T-cell (primary cell): ENCODE measurements at regions not wholly inside any gene's neighbourhood (a gene's known extent, or its start where the extent isn't known, plus 50 kb on each side); places are given as distances from the start of the nearest gene placed in this dataset.

ENCODE experiments used
- ATAC-seq, 4 experiments: fragments of 200-7000 bp in 3 of 4; fragments of 150-1000 bp in 1 of 4; cut with Tn5 transposase; replicated peaks in 1 of 4; 1 replicate in 3 of 4; 2 replicates in 1 of 4; pipeline ENCODE4 v1.10.0; 2021; ENCODE audit warnings: moderate library complexity in 3 of 4, mild to moderate bottlenecking in 2 of 4, moderate number of reproducible peaks in 1 of 4
- CTCF ChIA-PET, 2 donors: fragments of 300-600 bp; sonication (Branson Sonifier 250); formaldehyde crosslinking; loops; one replicate each; lab custom pipeline; 2022; ENCODE audit warnings: antibody characterized with exemption in 2 of 2; lab: Charles Lee
- POLR2A ChIA-PET, 2 donors: fragments of 300-600 bp; sonication (Branson Sonifier 250); formaldehyde crosslinking; loops; one replicate each; lab custom pipeline; 2022; ENCODE audit warnings: antibody characterized with exemption in 2 of 2; lab: Charles Lee
- DNase-seq, 35 experiments: peaks; one replicate each; pipeline versions ENCODE4 v3.0.0 to v3.0.0-alpha.2; 2013 to 2023
- H3K27ac ChIP-seq: one replicate; pipeline ENCODE4 v1.5.1; 2013; ENCODE audit warnings: low read length
- H3K27me3 ChIP-seq, 2 experiments: replicated peaks in 1 of 2; 1 replicate in 1 of 2; 2 replicates in 1 of 2; pipeline versions ENCODE4 v1.6.1 to v1.7.0; 2013; ENCODE audit warnings: low read length in 1 of 2, mixed read lengths in 1 of 2; ENCODE audit not compliant: control insufficient read depth in 2 of 2, insufficient read depth in 2 of 2; ENCODE audit errors: extremely low read depth in 1 of 2
- H3K36me3 ChIP-seq, 2 donors: 1 replicate in 1 of 2; 2 replicates in 1 of 2; pipeline versions ENCODE4 v1.6.1 to v1.7.0; 2013; ENCODE audit warnings: low read length in 1 of 2; ENCODE audit not compliant: control insufficient read depth in 2 of 2, insufficient read depth in 1 of 2; ENCODE audit errors: extremely low read depth in 1 of 2
- H3K4me1 ChIP-seq, 2 experiments: 1 replicate in 1 of 2; 2 replicates in 1 of 2; pipeline versions ENCODE4 v1.6.1 to v1.7.0; 2013; ENCODE audit warnings: low read length in 2 of 2, mixed read lengths in 1 of 2; ENCODE audit not compliant: insufficient read depth in 2 of 2, control insufficient read depth in 1 of 2; ENCODE audit errors: extremely low read depth in 1 of 2
- H3K4me3 ChIP-seq, 2 donors: 1 replicate in 1 of 2; 2 replicates in 1 of 2; pipeline versions ENCODE4 v1.5.1 to v1.7.0; 2013; ENCODE audit warnings: mild to moderate bottlenecking in 2 of 2, low read length in 1 of 2, moderate library complexity in 1 of 2; ENCODE audit not compliant: control insufficient read depth in 1 of 2; ENCODE audit errors: extremely low read depth in 1 of 2
- H3K9me3 ChIP-seq: 2 replicates; pipeline ENCODE4 v1.7.0; 2013
- H3K27ac Mint-ChIP-seq, 2 donors: one replicate each; pipeline ENCODE4 v1.8.0; 2020 to 2021; ENCODE audit warnings: mild to moderate bottlenecking in 2 of 2, mixed read lengths in 2 of 2
- H3K27me3 Mint-ChIP-seq, 2 donors: one replicate each; pipeline ENCODE4 v1.8.0; 2021 to 2022; ENCODE audit warnings: mixed read lengths in 2 of 2
- H3K36me3 Mint-ChIP-seq: one replicate; pipeline ENCODE4 v1.8.0; 2021; ENCODE audit warnings: mixed read lengths
- H3K4me1 Mint-ChIP-seq, 3 donors: one replicate each; pipeline ENCODE4 v1.8.0; 2020 to 2022; ENCODE audit warnings: mixed read lengths in 3 of 3, mild to moderate bottlenecking in 1 of 3
- H3K4me3 Mint-ChIP-seq, 3 donors: one replicate each; pipeline ENCODE4 v1.8.0; 2020 to 2022; ENCODE audit warnings: mild to moderate bottlenecking in 3 of 3, mixed read lengths in 3 of 3, moderate library complexity in 3 of 3
- H3K9me3 Mint-ChIP-seq, 3 donors: one replicate each; pipeline ENCODE4 v1.8.0; 2020 to 2022; ENCODE audit warnings: mixed read lengths in 3 of 3
- WGBS: methylation state at CpG from one replicate; pipeline ENCODE4 v1.1.5; 2013; ENCODE audit warnings: missing lambda C conversion rate; ENCODE audit not compliant: insufficient coverage; 5-methylcytosine and 5-hydroxymethylcytosine counted together

DNA sequence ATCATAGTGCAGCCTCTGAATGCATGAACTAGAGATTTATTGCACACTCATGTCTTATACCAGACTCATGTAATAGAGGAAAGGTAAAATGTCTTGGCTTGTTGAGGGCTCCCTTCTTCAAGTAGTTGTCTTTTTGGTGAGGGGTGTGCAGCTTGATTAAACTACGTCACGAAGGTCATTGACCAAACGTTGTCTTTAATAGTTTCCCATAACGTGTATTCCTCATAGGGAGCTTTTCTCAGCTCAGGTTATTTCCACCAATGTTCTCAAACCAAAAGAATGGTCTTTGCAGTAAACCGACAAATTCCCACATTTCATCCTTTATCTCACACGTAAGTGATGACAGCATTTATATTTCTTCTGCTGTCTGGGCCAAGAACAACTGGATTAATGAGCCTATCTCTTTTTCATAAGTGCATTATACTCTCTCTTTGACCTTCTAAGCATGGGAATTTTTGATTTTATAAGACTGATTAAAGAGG lies 547.7 kb upstream of the ZEB2 start:
- Mint-ChIP-seq H3K27me3 (no peaks in the 10 kb centered on the region), H3K36me3 (no peaks in the 10 kb centered on the region), H3K9me3 (peaks cover 0 to 6% (median 0%) of the 10 kb centered on the region in 3 donors), H3K4me3 (no peak overlapping the region), H3K27ac (no peak overlapping the region), H3K4me1 (no peaks in the 10 kb centered on the region)
- no peaks in the 10 kb centered on the region for H3K9me3 ChIP-seq
- H3K27me3 ChIP-seq, result no peaks in the 10 kb centered on the region
- no peak overlapping the region for H3K27ac ChIP-seq
- DNase-seq (no peak), ATAC-seq (no peak)
- H3K4me1 ChIP-seq, result no peaks in the 10 kb centered on the region
- no peaks in the 10 kb centered on the region for H3K36me3 ChIP-seq
- WGBS, result 60% methylated on average over 1 of the region's 6 CpGs
- no peak overlapping the region for H3K4me3 ChIP-seq
- ChIA-PET CTCF (interaction anchor here in 1 of 2 donors (1.1 kb wide), 1 partner anchor 12 kb away, joined by 3 read pairs; no protein-coding TSS in a partner anchor), POLR2A (no interaction called here)

DNA sequence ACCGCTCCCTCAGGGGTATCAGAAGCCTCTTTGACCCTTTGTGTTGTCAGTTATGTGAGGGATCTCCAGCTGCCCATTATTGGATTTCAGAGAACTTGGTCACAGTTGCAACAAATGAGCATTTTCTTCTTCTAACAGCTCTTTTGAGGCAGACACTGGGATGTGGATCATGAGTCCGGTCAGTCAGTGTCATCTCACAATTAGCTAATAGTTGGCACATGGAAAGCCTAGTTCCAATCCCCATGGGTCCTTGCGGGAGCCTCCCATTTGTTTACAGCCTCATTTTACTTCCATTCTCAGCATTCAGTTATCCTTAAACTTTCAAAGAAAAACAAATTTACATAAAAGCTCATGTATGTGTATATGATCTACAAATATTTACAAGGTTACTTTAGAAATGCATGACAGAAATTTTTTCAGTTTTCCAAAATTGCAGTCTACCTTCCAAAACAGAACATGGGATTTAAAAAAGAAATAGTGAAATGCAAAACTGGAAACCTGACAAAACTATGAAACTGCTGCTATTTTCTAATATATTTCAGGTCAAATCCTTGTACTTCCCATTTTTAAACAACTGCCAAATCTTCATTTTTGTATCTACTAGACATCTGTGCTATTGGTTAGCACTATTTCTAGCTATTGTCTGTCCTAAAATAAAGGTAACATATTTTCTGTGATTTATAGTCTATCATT lies 547.1 kb upstream of the ZEB2 start:
- WGBS, result 100% methylated on average over 1 of the region's 3 CpGs
- H3K9me3 ChIP-seq, result no peaks in the 10 kb centered on the region
- CTCF ChIA-PET, result interaction anchor here in 1 of 2 donors (1.1 kb wide), 1 partner anchor 12 kb away, joined by 3 read pairs; no protein-coding TSS in a partner anchor
- POLR2A ChIA-PET, result no interaction called here
- no peaks in the 10 kb centered on the region for H3K4me1 ChIP-seq
- H3K36me3 Mint-ChIP-seq, result no peaks in the 10 kb centered on the region
- H3K4me3 ChIP-seq, result no peak overlapping the region
- ATAC-seq (no peak), DNase-seq (no peak)
- no peaks in the 10 kb centered on the region for H3K4me1 Mint-ChIP-seq
- H3K9me3 Mint-ChIP-seq, result peaks cover 0 to 6% (median 0%) of the 10 kb centered on the region in 3 donors
- no peaks in the 10 kb centered on the region for H3K27me3 Mint-ChIP-seq
- no peaks in the 10 kb centered on the region for H3K27me3 ChIP-seq
- H3K4me3 Mint-ChIP-seq, result no peak overlapping the region
- H3K36me3 ChIP-seq, result no peaks in the 10 kb centered on the region
- H3K27ac Mint-ChIP-seq, result no peak overlapping the region
- no peak overlapping the region for H3K27ac ChIP-seq

GRCh38 chr2:145066151-145066661 lies 546.3 kb upstream of the ZEB2 start:
- WGBS, result 68% methylated on average over 2 of the region's 4 CpGs
- POLR2A ChIA-PET, result no interaction called here

GRCh38 chr2:145065342-145065741 lies 545.4 kb upstream of the ZEB2 start:
- Histone ChIP-seq H3K4me3 (no peak overlapping the region), H3K36me3 (no peaks in the 10 kb centered on the region), H3K27ac (no peak overlapping the region), H3K9me3 (no peaks in the 10 kb centered on the region), H3K27me3 (no peaks in the 10 kb centered on the region), H3K4me1 (no peaks in the 10 kb centered on the region)
- DNase-seq (no peak), ATAC-seq (no peak)
- WGBS, result no CpG with 5 or more reads among the region's 1 CpG
- H3K9me3 Mint-ChIP-seq, result peaks cover 0 to 6% (median 0%) of the 10 kb centered on the region in 3 donors
- no peak overlapping the region for H3K4me3 Mint-ChIP-seq
- ChIA-PET CTCF (interaction anchor here in 1 of 2 donors (0.5 kb wide), 1 partner anchor 17 kb away, joined by 3 read pairs; no protein-coding TSS in a partner anchor), POLR2A (no interaction called here)
- H3K27ac Mint-ChIP-seq, result no peak overlapping the region
- H3K36me3 Mint-ChIP-seq, result no peaks in the 10 kb centered on the region
- H3K27me3 Mint-ChIP-seq, result no peaks in the 10 kb centered on the region
- no peaks in the 10 kb centered on the region for H3K4me1 Mint-ChIP-seq

More at GRCh38 chr2:145066151-145066661, 546.3 kb upstream of the ZEB2 start:
- Histone ChIP-seq H3K27ac (no peak overlapping the region), H3K4me3 (no peak overlapping the region), H3K4me1 (no peaks in the 10 kb centered on the region), H3K27me3 (no peaks in the 10 kb centered on the region), H3K36me3 (no peaks in the 10 kb centered on the region), H3K9me3 (no peaks in the 10 kb centered on the region)
- H3K36me3 Mint-ChIP-seq, result no peaks in the 10 kb centered on the region
- CTCF ChIA-PET, result interaction anchor here in 1 of 2 donors (1.1 kb wide), 1 partner anchor 11 kb away, joined by 3 read pairs; no protein-coding TSS in a partner anchor
- ATAC-seq, result no peak
- no peak for DNase-seq
- H3K27ac Mint-ChIP-seq, result no peak overlapping the region
- H3K4me1 Mint-ChIP-seq, result no peaks in the 10 kb centered on the region
- peaks cover 0 to 6% (median 0%) of the 10 kb centered on the region in 3 donors for H3K9me3 Mint-ChIP-seq
- no peaks in the 10 kb centered on the region for H3K27me3 Mint-ChIP-seq
- H3K4me3 Mint-ChIP-seq, result no peak overlapping the region

DNA sequence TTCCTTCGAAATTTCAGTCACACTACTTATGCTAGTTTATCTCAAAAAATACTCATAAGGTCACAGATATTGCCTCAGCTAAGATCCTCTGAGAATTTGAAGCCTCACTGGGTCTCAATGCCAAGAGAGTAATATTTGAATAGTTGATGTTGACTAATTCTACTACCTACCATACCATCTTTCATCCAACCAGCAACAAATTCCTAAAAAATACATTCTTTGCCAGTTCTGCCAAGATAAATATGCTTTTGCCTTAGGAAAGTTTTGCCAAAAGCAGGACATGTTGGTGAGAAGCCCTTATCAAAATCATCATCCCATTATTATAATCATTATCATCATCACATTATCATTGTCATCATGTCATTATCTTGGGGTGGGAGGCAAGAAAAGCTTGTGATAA lies 544.6 kb upstream of the ZEB2 start:
- Mint-ChIP-seq H3K27ac (no peak overlapping the region), H3K4me3 (no peak overlapping the region), H3K36me3 (no peaks in the 10 kb centered on the region), H3K4me1 (no peaks in the 10 kb centered on the region), H3K9me3 (peaks cover 0 to 5% (median 0%) of the 10 kb centered on the region in 3 donors), H3K27me3 (no peaks in the 10 kb centered on the region)
- DNase-seq (no peak), ATAC-seq (no peak)
- Histone ChIP-seq H3K27ac (no peak overlapping the region), H3K27me3 (no peaks in the 10 kb centered on the region), H3K4me3 (no peak overlapping the region), H3K4me1 (no peaks in the 10 kb centered on the region), H3K9me3 (no peaks in the 10 kb centered on the region), H3K36me3 (no peaks in the 10 kb centered on the region)
- POLR2A ChIA-PET, result no interaction called here
- WGBS, result no CpG with 5 or more reads among the region's 1 CpG
- CTCF ChIA-PET, result no interaction called here

DNA sequence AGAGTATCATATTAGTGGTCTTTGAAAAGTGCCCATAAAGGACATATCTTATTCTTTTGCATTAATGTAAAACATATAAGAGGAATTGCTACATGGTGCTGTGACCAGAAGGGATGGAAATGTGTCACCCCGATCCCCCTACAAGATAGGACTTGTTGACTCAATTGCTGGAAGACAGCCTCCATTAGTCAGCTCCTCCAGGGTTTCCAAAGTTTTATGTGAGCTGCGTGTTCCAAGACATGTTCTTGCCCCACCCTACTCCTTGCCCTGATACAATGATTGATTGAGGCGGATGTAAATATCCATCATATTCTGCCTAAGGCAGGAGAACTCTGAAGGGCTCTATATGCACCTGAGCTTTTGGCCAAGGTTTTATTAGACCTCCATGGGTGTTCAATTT lies 541.0 kb upstream of the ZEB2 start:
- Mint-ChIP-seq H3K27me3 (no peaks in the 10 kb centered on the region), H3K36me3 (no peaks in the 10 kb centered on the region), H3K9me3 (no peaks in the 10 kb centered on the region), H3K4me3 (no peak overlapping the region), H3K4me1 (no peaks in the 10 kb centered on the region), H3K27ac (no peak overlapping the region)
- Histone ChIP-seq H3K27ac (no peak overlapping the region), H3K36me3 (no peaks in the 10 kb centered on the region), H3K4me3 (no peak overlapping the region), H3K4me1 (no peaks in the 10 kb centered on the region), H3K27me3 (no peaks in the 10 kb centered on the region), H3K9me3 (no peaks in the 10 kb centered on the region)
- POLR2A ChIA-PET, result no interaction called here
- WGBS, result no CpG with 5 or more reads among the region's 3 CpGs
- no peak for DNase-seq
- CTCF ChIA-PET, result no interaction called here
- no peak for ATAC-seq
